GM12873 (cell line): ENCODE measurements at regions not wholly inside any gene's neighbourhood (a gene's known extent, or its start where the extent isn't known, plus 50 kb on each side); places are given as distances from the start of the nearest gene placed in this dataset.

Experiments used
- TF ChIP-seq, protein P1 (sequence below): IDR thresholded peaks from 2 replicates; pipeline ENCODE4 v1.5.1; 2012; ENCODE audit warnings: low read depth, mild to moderate bottlenecking, moderate library complexity, low read length, control low read depth; ENCODE audit not compliant: insufficient read depth; ENCODE audit errors: missing control alignments

DNA sequence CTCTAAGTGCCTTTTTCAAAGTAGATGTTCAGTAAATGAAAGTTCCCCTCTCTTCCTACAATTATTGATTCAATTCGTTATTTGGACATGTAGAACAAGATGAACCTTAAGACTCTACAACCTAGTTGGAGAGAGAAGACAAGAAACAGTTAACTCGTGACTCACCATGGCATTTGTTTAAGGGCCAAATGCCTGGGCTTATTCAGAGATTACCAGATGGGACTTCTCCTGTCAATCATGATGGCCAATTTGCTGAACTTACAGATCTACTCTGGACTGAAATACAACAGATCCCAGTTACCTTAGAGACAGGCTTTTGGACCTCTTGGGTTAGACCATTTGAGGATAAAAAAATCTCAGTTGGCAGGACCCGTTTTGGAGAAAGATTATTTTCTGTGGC is 93.5 kb downstream of the C1orf94 start:
- TF ChIP-seq, protein P1, sequence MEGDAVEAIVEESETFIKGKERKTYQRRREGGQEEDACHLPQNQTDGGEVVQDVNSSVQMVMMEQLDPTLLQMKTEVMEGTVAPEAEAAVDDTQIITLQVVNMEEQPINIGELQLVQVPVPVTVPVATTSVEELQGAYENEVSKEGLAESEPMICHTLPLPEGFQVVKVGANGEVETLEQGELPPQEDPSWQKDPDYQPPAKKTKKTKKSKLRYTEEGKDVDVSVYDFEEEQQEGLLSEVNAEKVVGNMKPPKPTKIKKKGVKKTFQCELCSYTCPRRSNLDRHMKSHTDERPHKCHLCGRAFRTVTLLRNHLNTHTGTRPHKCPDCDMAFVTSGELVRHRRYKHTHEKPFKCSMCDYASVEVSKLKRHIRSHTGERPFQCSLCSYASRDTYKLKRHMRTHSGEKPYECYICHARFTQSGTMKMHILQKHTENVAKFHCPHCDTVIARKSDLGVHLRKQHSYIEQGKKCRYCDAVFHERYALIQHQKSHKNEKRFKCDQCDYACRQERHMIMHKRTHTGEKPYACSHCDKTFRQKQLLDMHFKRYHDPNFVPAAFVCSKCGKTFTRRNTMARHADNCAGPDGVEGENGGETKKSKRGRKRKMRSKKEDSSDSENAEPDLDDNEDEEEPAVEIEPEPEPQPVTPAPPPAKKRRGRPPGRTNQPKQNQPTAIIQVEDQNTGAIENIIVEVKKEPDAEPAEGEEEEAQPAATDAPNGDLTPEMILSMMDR, result no peak

DNA sequence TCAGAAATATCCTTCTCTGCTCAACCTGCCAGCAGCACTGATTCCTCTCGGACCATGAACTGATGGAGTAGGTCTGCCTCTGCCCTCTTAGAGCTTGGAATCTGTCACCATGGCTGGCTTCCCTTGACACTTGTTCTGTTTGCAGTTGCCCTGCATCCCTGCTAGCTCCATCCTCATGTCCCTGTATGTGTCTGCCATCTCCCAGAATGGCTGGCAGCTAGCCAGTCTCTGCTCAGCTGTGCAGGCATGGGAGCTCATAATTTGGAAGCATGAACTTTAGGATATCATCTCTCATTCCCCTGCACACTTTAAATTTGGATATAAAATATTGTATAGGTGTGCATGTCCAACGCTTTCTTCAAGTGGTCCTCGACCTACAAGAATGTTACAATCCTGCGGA is 95.4 kb downstream of the C1orf94 start:
- TF ChIP-seq, protein P1, result no peak

DNA sequence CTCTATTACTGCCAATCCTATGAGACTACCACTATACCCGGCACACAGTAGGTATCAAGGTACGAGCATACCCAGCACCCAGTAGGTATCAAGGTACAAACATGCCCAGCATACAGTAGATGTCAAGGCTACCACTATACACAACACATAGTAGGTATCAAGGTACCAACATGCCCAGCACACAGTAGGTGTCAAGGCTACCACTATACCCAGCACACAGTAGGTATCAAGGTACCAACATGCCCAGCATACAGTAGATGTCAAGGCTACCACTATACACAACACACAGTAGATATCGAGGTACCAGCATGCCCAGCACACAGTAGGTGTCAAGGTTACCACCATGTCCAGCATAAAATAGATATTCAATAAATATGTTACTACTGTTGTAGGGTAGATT is 98.4 kb downstream of the C1orf94 start:
- TF ChIP-seq, protein P1, result no peak

DNA sequence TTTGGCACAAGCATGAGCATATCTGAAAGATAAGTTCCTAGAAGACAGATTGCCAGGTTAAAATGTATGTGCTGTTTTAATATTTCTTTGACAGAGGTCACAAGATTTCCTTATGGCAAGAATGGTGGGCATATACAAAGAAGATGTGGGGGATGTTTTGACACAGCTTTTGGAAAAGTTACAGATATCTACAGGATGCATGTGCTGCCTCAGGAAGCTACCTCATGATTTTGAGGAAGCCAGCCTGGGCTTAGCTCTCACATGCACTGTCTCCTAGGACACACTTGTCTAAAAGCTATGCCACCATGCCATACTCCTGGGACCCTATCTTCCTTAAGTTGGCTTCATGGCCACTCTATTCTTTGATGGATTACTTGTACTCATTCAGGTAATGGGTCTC is 99.9 kb downstream of the C1orf94 start:
- TF ChIP-seq, protein P1, result no peak

DNA sequence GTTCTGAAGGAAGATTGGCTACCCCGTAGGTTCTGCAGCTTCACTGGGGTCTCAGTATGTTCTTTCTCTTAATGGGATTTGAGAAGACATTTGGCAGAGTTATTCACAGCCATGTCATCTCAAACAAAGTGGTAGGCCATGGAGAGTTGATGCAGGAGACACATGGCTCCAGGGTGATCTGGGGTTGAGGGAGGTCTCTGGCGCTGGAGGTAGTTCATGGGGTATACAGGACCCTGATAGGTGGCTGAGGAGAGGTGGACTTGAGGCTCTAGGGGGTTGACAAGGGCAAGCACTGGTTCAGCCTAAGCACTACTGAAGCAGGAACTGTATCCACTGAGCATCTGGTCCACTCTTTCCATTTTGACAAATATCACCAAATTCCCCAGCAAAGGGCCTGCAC is 100.4 kb downstream of the C1orf94 start:
- TF ChIP-seq, protein P1, result no peak

DNA sequence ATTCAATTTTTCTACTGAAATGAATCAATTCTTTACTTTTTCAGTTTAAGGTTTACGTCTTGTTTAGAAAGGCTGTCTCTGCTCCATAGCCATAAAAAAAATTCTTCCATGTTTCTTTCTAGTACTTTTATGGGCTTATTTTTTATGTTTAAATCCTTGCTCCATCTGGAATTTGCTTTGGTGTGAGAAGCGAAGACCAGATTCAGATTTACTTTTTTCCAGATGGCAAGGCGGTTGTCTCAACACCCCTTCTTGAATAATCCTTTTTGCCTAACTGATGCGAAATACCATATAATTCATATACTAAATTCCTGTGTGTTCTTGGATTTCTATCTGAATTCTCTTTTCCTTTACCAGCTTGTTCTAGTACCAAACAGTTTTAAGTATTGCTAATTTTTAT is 101.5 kb downstream of the C1orf94 start:
- TF ChIP-seq, protein P1, result no peak

DNA sequence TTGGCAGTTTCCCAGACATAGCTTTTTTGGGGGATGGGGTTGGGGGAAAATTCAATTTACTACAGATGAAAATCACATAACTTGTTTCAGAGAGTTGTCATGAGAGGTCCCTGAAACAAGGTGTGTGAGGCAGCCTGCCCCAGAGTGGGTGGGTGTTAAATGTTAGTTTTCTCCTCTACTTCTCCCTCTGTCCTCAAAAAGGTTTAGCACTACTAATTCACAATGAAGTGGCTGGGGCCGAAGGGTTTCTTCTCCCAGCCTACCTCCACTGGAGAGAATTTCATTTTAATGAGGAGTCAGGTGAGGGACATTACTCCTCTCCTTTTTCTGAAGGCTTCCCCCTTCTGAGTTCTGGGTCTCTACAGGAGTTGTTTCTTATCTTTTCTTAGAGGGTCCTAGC is 103.3 kb downstream of the C1orf94 start:
- TF ChIP-seq, protein P1, result no peak

DNA sequence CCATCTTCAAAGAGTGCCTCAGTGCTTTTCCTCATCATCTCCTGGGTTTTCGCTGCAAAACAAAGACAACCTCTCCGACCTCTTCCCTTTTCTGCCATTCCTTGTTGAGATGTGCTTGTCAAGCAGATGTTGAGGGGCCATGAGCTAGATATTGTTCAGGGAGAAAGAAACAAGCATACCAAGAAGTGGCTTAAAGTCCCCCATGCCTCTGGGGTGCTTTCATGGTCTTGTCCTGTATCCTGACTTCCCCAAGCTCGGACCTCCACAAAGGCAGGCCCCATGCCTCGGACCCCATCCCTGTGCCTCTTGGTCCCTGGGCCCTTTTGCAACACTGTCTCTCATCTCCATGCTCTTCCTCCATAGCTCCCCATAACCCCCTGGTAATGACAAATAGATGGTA is 103.8 kb downstream of the C1orf94 start:
- TF ChIP-seq, protein P1, result no peak
